ENCODE measurements at regions not wholly inside any gene's neighbourhood (a gene's known extent, or its start where the extent isn't known, plus 50 kb on each side); places are given as distances from the start of the nearest gene placed in this dataset.

- Mint-ChIP-seq H3K4me3 (no peak overlapping the region), H3K9me3 (peaks cover 0 to 2% (median 0%) of the 10 kb centered on the region in 7 donors), H3K36me3 (no peaks in the 10 kb centered on the region), H3K4me1 (peaks cover 0 to 7% (median 2%) of the 10 kb centered on the region in 4 donors), H3K27ac (no peak overlapping the region), H3K27me3 (peaks cover 9% of the 10 kb centered on the region)
- Histone ChIP-seq H3K27ac (ENCODE audit: insufficient read depth, low read length, poor library complexity, severe bottlenecking) (no peak overlapping the region), H3K4me1 (ENCODE audit: control insufficient read depth, insufficient read depth, low read length, poor library complexity, severe bottlenecking) (no peaks in the 10 kb centered on the region), H3K36me3 (ENCODE audit: control insufficient read depth, insufficient read depth, low read length) (no peaks in the 10 kb centered on the region), H3K4me3 (ENCODE audit: low read depth, low read length) (no peak overlapping the region), H3K27me3 (ENCODE audit: control insufficient read depth, insufficient read depth, low read length) (no peaks in the 10 kb centered on the region), H3K9me3 (ENCODE audit: control insufficient read depth in 2 of 2, low read length in 2 of 2) (no peaks in the 10 kb centered on the region)
- DNase-seq (no peak), ATAC-seq (ENCODE audit: low read depth in 2 of 2) (no peak)
These were observed 70.6 kb upstream of the POMP start for GRCh38 chr13:28588296-28588695.

- H3K9me3 Mint-ChIP-seq = peaks cover 0 to 2% (median 0%) of the 10 kb centered on the region in 7 donors
- no peak overlapping the region for H3K4me3 Mint-ChIP-seq
- no peak overlapping the region for H3K4me3 ChIP-seq (ENCODE audit: low read depth, low read length)
- no peak for DNase-seq
- H3K27me3 ChIP-seq (ENCODE audit: control insufficient read depth, insufficient read depth, low read length) = no peaks in the 10 kb centered on the region
- no peaks in the 10 kb centered on the region for H3K36me3 ChIP-seq (ENCODE audit: control insufficient read depth, insufficient read depth, low read length)
- peaks cover 0 to 7% (median 4%) of the 10 kb centered on the region in 4 donors for H3K4me1 Mint-ChIP-seq
- H3K9me3 ChIP-seq (ENCODE audit: control insufficient read depth in 2 of 2, low read length in 2 of 2) = no peaks in the 10 kb centered on the region
- ATAC-seq (ENCODE audit: low read depth in 2 of 2) = no peak
- H3K27me3 Mint-ChIP-seq = peaks cover 9% of the 10 kb centered on the region
- no peak overlapping the region for H3K27ac ChIP-seq (ENCODE audit: insufficient read depth, low read length, poor library complexity, severe bottlenecking)
- no peak overlapping the region for H3K27ac Mint-ChIP-seq
- H3K36me3 Mint-ChIP-seq = no peaks in the 10 kb centered on the region
- no peaks in the 10 kb centered on the region for H3K4me1 ChIP-seq (ENCODE audit: control insufficient read depth, insufficient read depth, low read length, poor library complexity, severe bottlenecking)
These were observed 71.8 kb upstream of the POMP start for GRCh38 chr13:28587174-28587540.

GRCh38 chr13:28586439-28587173, 72.3 kb upstream of the POMP start:
- ATAC-seq (ENCODE audit: low read depth in 2 of 2) = no peak

GRCh38 chr13:28585561-28585960, 73.4 kb upstream of the POMP start:
- Histone ChIP-seq H3K4me3 (ENCODE audit: low read depth, low read length) (no peak overlapping the region), H3K4me1 (ENCODE audit: control insufficient read depth, insufficient read depth, low read length, poor library complexity, severe bottlenecking) (no peaks in the 10 kb centered on the region), H3K27me3 (ENCODE audit: control insufficient read depth, insufficient read depth, low read length) (no peaks in the 10 kb centered on the region), H3K36me3 (ENCODE audit: control insufficient read depth, insufficient read depth, low read length) (no peaks in the 10 kb centered on the region), H3K9me3 (ENCODE audit: control insufficient read depth in 2 of 2, low read length in 2 of 2) (no peaks in the 10 kb centered on the region), H3K27ac (ENCODE audit: insufficient read depth, low read length, poor library complexity, severe bottlenecking) (no peak overlapping the region)
- Mint-ChIP-seq H3K36me3 (no peaks in the 10 kb centered on the region), H3K27ac (no peak overlapping the region), H3K9me3 (peaks cover 0 to 2% (median 0%) of the 10 kb centered on the region in 7 donors), H3K4me3 (peak overlapping the region in 2 of 4 donors; percentile 12 to 43), H3K4me1 (peaks cover 0 to 7% (median 4%) of the 10 kb centered on the region in 4 donors), H3K27me3 (peaks cover 5% of the 10 kb centered on the region)
- ATAC-seq (ENCODE audit: low read depth in 2 of 2) = no peak
- peak in 1 of 3 donors; percentile 14 for DNase-seq

More at GRCh38 chr13:28586439-28587173, 72.3 kb upstream of the POMP start:
- Mint-ChIP-seq H3K4me1 (peaks cover 0 to 7% (median 4%) of the 10 kb centered on the region in 4 donors), H3K27me3 (peaks cover 9% of the 10 kb centered on the region), H3K9me3 (peaks cover 0 to 2% (median 0%) of the 10 kb centered on the region in 7 donors), H3K36me3 (no peaks in the 10 kb centered on the region), H3K27ac (peak overlapping the region in 1 of 3 donors; percentile 2), H3K4me3 (no peak overlapping the region)
- Histone ChIP-seq H3K36me3 (ENCODE audit: control insufficient read depth, insufficient read depth, low read length) (no peaks in the 10 kb centered on the region), H3K27me3 (ENCODE audit: control insufficient read depth, insufficient read depth, low read length) (no peaks in the 10 kb centered on the region), H3K4me3 (ENCODE audit: low read depth, low read length) (no peak overlapping the region), H3K27ac (ENCODE audit: insufficient read depth, low read length, poor library complexity, severe bottlenecking) (no peak overlapping the region), H3K9me3 (ENCODE audit: control insufficient read depth in 2 of 2, low read length in 2 of 2) (no peaks in the 10 kb centered on the region), H3K4me1 (ENCODE audit: control insufficient read depth, insufficient read depth, low read length, poor library complexity, severe bottlenecking) (no peaks in the 10 kb centered on the region)
- no peak for DNase-seq

GRCh38 chr13:28584873-28585381, 74.0 kb upstream of the POMP start:
- Mint-ChIP-seq H3K27ac (no peak overlapping the region), H3K9me3 (peaks cover 0 to 2% (median 0%) of the 10 kb centered on the region in 7 donors), H3K4me3 (no peak overlapping the region), H3K4me1 (peaks cover 0 to 7% (median 4%) of the 10 kb centered on the region in 4 donors), H3K27me3 (peaks cover 5% of the 10 kb centered on the region), H3K36me3 (no peaks in the 10 kb centered on the region)
- Histone ChIP-seq H3K4me1 (ENCODE audit: control insufficient read depth, insufficient read depth, low read length, poor library complexity, severe bottlenecking) (no peaks in the 10 kb centered on the region), H3K27me3 (ENCODE audit: control insufficient read depth, insufficient read depth, low read length) (no peaks in the 10 kb centered on the region), H3K27ac (ENCODE audit: insufficient read depth, low read length, poor library complexity, severe bottlenecking) (no peak overlapping the region), H3K36me3 (ENCODE audit: control insufficient read depth, insufficient read depth, low read length) (no peaks in the 10 kb centered on the region), H3K9me3 (ENCODE audit: control insufficient read depth in 2 of 2, low read length in 2 of 2) (no peaks in the 10 kb centered on the region), H3K4me3 (ENCODE audit: low read depth, low read length) (no peak overlapping the region)
- no peak for DNase-seq
- no peak for ATAC-seq (ENCODE audit: low read depth in 2 of 2)

- no peak overlapping the region for H3K27ac Mint-ChIP-seq
These were observed 75.3 kb upstream of the POMP start for GRCh38 chr13:28583651-28584091.

GRCh38 chr13:28582892-28583240, 76.1 kb upstream of the POMP start:
- Mint-ChIP-seq H3K36me3 (no peaks in the 10 kb centered on the region), H3K27me3 (no peaks in the 10 kb centered on the region), H3K4me3 (no peak overlapping the region), H3K9me3 (no peaks in the 10 kb centered on the region), H3K27ac (peak overlapping the region in 1 of 3 donors; percentile 52), H3K4me1 (peaks cover 0 to 7% (median 4%) of the 10 kb centered on the region in 4 donors)
- DNase-seq (no peak), ATAC-seq (ENCODE audit: low read depth in 2 of 2) (no peak)
- H3K4me3 ChIP-seq (ENCODE audit: low read depth, low read length) = no peak overlapping the region
- H3K27ac ChIP-seq (ENCODE audit: insufficient read depth, low read length, poor library complexity, severe bottlenecking) = no peak overlapping the region
- no peaks in the 10 kb centered on the region for H3K27me3 ChIP-seq (ENCODE audit: control insufficient read depth, insufficient read depth, low read length)
- no peaks in the 10 kb centered on the region for H3K36me3 ChIP-seq (ENCODE audit: control insufficient read depth, insufficient read depth, low read length)
- H3K4me1 ChIP-seq (ENCODE audit: control insufficient read depth, insufficient read depth, low read length, poor library complexity, severe bottlenecking) = no peaks in the 10 kb centered on the region
- H3K9me3 ChIP-seq (ENCODE audit: control insufficient read depth in 2 of 2, low read length in 2 of 2) = no peaks in the 10 kb centered on the region

More at GRCh38 chr13:28583651-28584091, 75.3 kb upstream of the POMP start:
- Histone ChIP-seq H3K27ac (ENCODE audit: insufficient read depth, low read length, poor library complexity, severe bottlenecking) (no peak overlapping the region), H3K4me1 (ENCODE audit: control insufficient read depth, insufficient read depth, low read length, poor library complexity, severe bottlenecking) (no peaks in the 10 kb centered on the region), H3K9me3 (ENCODE audit: control insufficient read depth in 2 of 2, low read length in 2 of 2) (no peaks in the 10 kb centered on the region), H3K27me3 (ENCODE audit: control insufficient read depth, insufficient read depth, low read length) (no peaks in the 10 kb centered on the region), H3K4me3 (ENCODE audit: low read depth, low read length) (no peak overlapping the region), H3K36me3 (ENCODE audit: control insufficient read depth, insufficient read depth, low read length) (no peaks in the 10 kb centered on the region)
- Mint-ChIP-seq H3K4me1 (peaks cover 0 to 7% (median 4%) of the 10 kb centered on the region in 4 donors), H3K4me3 (no peak overlapping the region), H3K36me3 (no peaks in the 10 kb centered on the region), H3K9me3 (no peaks in the 10 kb centered on the region), H3K27me3 (no peaks in the 10 kb centered on the region)
- no peak for DNase-seq
- ATAC-seq (ENCODE audit: low read depth in 2 of 2) = no peak

All from CD4-positive, CD25-positive, alpha-beta regulatory T cell (primary cell).